ENCODE measurements at regions not wholly inside any gene's neighbourhood (a gene's known extent, or its start where the extent isn't known, plus 50 kb on each side); places are given as distances from the start of the nearest gene placed in this dataset.

DNA sequence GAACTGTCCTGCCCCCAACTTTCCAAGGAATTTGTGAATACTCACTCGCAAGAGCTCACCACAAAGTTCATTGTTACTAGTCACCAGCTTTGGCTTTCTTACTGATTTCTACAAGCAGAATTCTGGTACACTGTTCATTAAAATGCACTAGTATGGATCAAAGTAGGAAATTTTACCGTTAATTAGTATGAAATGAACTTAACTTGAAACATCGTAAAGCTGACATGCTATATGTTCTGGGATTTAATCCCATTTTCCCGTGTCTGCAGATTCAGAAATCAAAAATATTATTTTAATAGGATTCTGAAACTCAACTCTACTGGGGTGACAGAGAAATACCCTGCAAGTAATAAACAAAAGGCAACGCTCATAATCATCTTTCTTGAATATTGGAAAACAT, 399.3 kb downstream of the DOK5 start:
- intact Hi-C loops (cut with DNase I): no loop called here
- no peak for ATAC-seq (ENCODE audit: poor library complexity)
- no peak for DNase-seq

DNA sequence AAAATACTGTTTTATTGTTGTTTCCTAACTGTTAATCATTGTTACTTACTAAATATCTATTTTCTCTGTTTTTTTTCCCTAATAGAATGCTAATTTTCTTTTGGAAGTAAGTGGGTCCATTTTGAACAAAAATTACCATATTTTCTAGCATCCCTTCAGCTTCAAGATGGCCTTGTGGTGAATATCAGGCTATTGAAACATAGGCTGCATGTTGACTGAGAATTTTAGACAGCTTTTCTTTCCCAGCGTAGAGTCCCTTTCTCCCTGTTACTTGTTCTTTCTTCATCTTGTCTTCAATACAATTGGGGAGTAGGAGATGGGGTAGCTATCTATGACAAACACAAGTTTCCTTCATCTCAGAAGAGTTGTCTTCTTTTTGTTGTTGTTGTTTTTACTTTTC, 397.0 kb downstream of the DOK5 start:
- intact Hi-C loops (cut with DNase I): no loop called here
- ATAC-seq (ENCODE audit: poor library complexity) (no peak), DNase-seq (no peak)

GRCh38 chr20:54869765-54870164, 394.4 kb downstream of the DOK5 start:
- no peak for ATAC-seq (ENCODE audit: poor library complexity)
- intact Hi-C loops (cut with DNase I): no loop called here
- DNase-seq: no peak

DNA sequence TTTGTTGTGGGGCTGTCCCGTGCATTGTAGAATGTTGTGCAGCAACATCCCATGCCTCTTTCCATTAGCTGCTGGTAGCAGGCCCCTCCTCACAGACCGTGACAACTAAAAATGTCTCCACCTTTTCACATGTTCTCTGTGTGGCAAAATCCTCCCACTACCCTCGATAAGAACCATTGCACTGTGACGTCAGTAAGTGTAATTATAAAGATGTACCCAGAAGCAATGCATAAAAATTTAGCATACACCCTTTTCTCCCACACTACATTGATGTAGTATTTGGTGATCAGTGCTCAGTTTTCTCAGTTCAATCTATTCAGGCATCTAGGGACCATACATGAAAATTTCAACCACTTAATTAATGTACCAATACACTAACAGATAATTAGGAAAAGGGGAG, 389.9 kb downstream of the DOK5 start:
- intact Hi-C loops (cut with DNase I): no loop called here
- DNase-seq (no peak), ATAC-seq (ENCODE audit: poor library complexity) (no peak)

GRCh38 chr20:54860716-54861115, 385.3 kb downstream of the DOK5 start:
- intact Hi-C loops (cut with DNase I): no loop called here
- ATAC-seq (ENCODE audit: poor library complexity): no peak
- DNase-seq: no peak

DNA sequence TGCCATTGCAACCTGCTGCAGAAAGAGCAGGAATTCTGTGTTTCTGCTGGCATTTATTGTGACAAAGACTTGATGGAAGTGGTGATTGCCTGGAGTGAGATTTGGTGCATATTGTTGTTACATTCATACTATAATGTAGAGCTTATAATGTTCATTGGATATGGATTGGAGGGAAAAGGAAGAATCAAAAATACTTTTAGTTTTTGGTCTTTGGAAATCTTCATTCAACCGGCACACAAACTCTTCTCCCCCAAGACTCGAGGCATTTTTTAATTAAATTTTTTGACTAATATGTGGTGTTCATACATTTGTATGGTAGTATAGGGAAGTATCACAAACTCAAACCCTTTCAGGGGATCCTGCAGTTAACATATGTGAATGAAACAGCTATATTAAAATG, 380.8 kb downstream of the DOK5 start:
- ATAC-seq (ENCODE audit: poor library complexity): no peak
- intact Hi-C loops (cut with DNase I): no loop called here
- no peak for DNase-seq

DNA sequence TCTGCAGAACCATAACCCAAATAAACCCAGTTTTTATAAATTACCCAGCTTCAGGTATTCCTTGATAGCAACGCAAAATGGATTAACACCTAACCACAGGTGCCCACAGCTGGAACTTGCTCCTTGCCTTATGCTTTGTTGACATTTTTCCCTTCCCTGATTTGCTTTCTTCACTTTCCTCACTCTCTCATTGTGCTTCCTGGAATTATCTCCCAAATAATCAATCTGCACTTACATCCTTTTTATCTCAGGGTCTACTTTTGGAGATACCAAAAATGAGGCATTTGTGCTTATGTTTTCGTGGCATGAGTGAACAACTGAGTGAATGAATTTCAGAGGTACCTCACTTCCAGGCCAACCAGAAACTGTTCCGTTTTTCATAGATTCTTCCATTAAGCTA, 374.3 kb downstream of the DOK5 start:
- ATAC-seq (ENCODE audit: poor library complexity) (no peak), DNase-seq (no peak)
- intact Hi-C loops (cut with DNase I): no loop called here

- DNase-seq (no peak), ATAC-seq (ENCODE audit: poor library complexity) (no peak)
- intact Hi-C loops (cut with DNase I): no loop called here
Measured at GRCh38 chr20:54848984-54849538, 373.7 kb downstream of the DOK5 start.

DNA sequence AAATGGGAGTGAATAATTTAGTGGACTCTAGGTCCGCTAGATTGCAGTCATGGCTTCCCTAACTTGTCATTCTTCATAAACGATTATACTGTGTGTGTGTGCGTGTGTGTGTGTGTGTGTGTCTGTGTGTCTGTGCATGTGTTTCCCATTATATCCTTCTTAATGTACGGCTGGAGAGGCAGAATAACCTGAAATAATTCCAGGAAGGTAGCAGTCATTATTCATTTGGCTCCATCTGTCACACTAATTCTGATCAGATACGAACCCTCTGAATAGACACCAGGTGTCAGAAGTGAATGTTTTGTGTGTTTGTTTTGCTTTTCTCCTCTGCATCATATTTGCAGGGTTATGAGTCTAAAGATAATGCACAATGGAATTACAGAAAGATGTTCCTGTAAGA, 372.9 kb downstream of the DOK5 start:
- DNase-seq: no peak
- intact Hi-C loops (cut with DNase I): no loop called here
- ATAC-seq (ENCODE audit: poor library complexity): no peak

DNA sequence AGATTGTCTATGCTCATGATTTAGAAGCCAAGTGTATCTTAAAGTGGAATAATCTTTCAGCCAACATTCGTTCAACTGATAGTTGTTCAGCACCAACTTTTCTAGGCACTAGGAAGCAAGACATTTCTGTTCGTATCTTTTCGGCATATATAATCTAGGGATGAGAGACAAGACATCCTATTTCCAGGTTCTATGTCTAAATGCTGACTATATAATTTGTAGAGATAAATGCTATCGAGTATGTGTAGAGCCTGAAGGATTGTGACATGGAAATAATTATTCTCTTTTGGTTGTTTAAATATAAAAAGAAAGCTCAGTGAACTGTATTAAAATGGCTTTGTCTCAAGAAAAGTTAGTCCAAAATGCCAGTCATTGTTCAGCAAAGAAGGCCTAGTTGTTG, 371.6 kb downstream of the DOK5 start:
- no peak for DNase-seq
- intact Hi-C loops (cut with DNase I): no loop called here
- no peak for ATAC-seq (ENCODE audit: poor library complexity)

DNA sequence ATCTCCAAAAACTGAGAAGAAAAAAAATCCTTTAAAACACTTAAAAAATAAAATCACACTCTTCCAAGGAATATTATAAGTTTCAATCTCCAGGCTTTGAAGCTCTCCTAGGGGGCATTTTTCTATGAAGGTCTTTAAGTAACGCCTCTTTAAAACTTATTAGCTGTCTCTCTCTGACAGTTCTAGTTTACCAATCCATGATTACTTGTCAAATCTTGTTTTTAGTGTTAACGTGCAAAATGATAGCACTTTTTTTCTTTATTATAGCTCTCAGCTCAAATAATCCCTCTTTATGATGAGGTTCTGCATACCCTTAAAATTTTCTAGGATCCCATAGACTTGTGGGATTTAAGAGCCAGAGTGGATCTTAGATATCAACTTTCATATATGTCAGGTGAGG, 369.0 kb downstream of the DOK5 start:
- DNase-seq (no peak), ATAC-seq (ENCODE audit: poor library complexity) (no peak)
- intact Hi-C loops (cut with DNase I): no loop called here

- intact Hi-C loops (cut with DNase I): no loop called here
- DNase-seq (no peak), ATAC-seq (ENCODE audit: poor library complexity) (no peak)
Measured at GRCh38 chr20:54843865-54844264, 368.5 kb downstream of the DOK5 start.

DNA sequence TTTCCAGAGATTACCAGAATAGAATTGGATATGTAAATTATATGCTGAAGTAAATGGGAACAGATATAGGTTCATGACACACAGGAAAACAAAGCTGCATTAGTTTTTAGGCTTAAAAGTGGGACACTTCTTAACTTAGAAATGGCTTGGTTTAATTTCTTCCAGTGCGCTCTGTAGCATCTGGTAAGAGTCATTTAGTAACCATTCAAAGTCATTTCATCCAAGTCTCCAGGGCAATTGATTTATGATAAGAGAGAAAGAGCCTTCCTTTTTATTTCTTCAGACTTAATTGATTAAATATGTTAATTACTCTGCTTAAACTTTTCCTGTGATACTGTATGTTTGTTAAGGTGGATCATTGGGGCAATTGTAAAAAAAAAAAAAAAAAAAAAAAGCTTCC, 368.0 kb downstream of the DOK5 start:
- ATAC-seq (ENCODE audit: poor library complexity): no peak
- intact Hi-C loops (cut with DNase I): no loop called here
- no peak for DNase-seq

GRCh38 chr20:54839224-54839623, 363.8 kb downstream of the DOK5 start:
- no peak for ATAC-seq (ENCODE audit: poor library complexity)

DNA sequence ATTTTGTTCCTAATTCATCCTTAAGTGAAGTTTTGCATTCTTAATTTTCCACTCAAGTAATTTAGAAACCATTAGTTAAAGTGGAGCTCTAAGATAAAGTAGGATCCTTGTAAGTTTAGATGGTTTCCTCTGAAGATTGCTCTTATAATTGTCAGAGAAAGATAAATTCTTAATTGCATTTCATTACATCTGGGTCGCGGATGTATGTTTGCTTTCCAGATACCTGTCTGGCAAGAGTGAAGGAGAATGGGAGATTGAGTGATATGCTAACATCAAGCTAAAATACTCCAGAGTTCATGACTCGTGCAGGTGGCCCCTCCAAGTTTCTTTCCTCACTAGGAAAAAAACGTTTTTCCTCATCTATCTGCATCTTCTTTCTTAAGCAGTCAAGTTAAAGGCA, 361.8 kb downstream of the DOK5 start:
- intact Hi-C loops (cut with DNase I): no loop called here
- no peak for DNase-seq

More at GRCh38 chr20:54839224-54839623, 363.8 kb downstream of the DOK5 start:
- intact Hi-C loops (cut with DNase I): no loop called here
- no peak for DNase-seq

DNA sequence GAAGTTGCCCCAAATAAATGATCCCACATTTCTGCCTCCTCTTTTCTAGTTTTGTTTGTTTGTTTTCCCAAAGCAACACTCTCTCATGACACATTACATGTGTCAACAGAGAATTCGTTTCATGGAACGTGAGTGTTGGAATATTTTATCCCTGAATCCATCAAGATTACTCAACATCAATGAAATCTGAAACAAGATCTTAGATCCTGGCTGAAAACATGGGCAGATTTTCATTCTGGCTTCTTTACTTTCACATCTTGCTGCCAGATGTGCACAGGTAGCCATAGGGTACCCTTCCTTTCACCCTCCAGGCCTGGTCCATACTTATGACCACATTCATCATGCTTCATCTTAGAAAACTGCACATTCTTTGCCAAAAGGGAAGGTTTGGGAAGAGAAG, 347.0 kb downstream of the DOK5 start:
- DNase-seq: no peak
- intact Hi-C loops (cut with DNase I): no loop called here
- no peak for ATAC-seq (ENCODE audit: poor library complexity)

More for the DNA sequence above, 361.8 kb downstream of the DOK5 start:
- no peak for ATAC-seq (ENCODE audit: poor library complexity)

- ATAC-seq (ENCODE audit: poor library complexity): no peak
- no peak for DNase-seq
- intact Hi-C loops (cut with DNase I): no loop called here
Measured at GRCh38 chr20:54820392-54820791, 345.0 kb downstream of the DOK5 start.

DNA sequence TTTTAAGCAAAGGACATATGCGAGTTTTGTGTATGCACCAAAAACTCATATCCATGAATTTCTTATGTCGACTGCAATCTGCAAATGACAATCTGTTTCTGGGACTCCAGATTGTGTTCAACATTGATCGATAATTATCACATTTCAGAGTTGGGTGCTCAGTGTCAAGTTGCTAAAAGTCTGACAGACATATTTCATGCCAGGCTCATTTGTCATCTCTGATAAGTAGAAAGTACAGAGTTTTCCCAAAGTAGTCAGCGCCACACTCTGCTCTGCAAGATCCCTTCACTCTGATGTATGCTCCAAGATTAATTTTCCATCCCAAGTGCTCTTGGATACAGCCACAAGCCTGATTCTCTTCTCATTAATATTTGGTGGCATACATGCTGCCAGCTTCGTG, 331.1 kb downstream of the DOK5 start:
- intact Hi-C loops (cut with DNase I): no loop called here
- no peak for DNase-seq
- no peak for ATAC-seq (ENCODE audit: poor library complexity)

DNA sequence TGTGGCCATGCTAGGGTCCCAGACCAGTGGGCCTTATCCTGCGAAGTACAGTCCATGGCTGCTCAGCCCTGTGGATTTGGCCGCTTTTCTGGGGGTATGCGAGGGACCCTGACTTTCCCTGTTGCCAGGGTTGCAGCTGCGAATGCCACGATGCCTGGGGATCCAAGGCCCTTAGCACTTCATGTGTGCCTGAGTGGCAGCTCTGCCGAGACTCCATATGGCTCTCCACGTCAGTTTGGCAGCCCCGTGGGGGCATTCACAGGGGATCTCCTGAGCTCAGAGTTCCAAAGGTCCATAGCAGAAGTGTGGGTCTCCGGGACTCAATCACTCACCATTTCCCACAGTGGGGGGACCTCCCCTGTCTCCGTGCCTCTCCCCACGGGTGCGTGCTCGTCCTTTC, 319.5 kb downstream of the DOK5 start:
- DNase-seq: no peak
- intact Hi-C loops (cut with DNase I): no loop called here
- ATAC-seq (ENCODE audit: poor library complexity): no peak

DNA sequence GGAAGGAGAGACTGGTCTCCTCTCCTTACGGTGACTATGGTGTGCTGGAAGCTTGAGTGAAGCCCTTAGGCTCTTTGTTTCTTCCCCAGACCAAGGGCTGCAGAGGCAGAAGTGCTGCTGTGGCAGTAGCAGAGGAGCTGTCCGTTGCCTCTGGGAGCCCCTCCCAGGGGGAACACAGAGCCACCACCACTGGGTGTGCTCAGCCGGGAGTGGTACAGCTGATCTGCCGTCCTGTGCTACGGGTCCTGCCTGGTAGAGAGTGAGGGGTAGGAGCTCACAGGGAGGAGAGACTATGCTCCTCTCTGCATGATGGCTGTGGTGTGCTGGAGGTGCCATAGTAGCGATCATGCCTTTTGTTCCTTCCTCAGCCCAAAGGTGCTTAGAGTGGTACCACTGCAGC, 318.7 kb downstream of the DOK5 start:
- DNase-seq (no peak), ATAC-seq (ENCODE audit: poor library complexity) (no peak)
- intact Hi-C loops (cut with DNase I): no loop called here

GRCh38 chr20:54793291-54793992, 318.0 kb downstream of the DOK5 start:
- ATAC-seq (ENCODE audit: poor library complexity) (no peak), DNase-seq (no peak)
- intact Hi-C loops (cut with DNase I): no loop called here
